ENCODE measurements at regions not wholly inside any gene's neighbourhood (a gene's known extent, or its start where the extent isn't known, plus 50 kb on each side); places are given as distances from the start of the nearest gene placed in this dataset.

DNA sequence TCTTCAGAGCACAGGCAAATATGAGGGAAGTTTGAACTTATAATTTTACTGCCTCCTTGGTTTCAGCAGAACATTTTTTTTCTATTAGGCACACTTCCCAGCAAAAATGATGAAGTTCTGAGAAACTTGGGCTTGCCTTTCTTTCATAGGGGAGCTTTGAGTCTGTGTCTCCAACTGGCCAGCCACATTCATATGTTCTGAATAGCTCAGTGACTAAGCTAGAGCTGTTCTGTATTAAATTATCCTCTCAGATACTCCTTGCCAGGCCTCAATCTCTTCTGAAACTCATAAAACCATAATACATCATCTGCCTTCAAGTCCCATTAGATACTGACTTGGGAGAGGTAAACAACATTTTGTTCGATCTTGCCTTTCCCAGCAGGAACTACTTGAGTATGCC, 476.5 kb downstream of the GPAM start:
- TF ChIP-seq FOS (IDR thresholded peaks at IDR 0.05; ENCODE audit: low read depth, low read length) = no peak
- no peak for TF ChIP-seq SMC3 (IDR thresholded peaks at IDR 0.05; ENCODE audit: low read depth, low read length)
- DNase-seq = no peak
- Histone ChIP-seq H2AFZ (replicated peaks; ENCODE audit: low read length, poor library complexity) (no peak overlapping the region), H3K23ac (ENCODE audit: low read depth, low read length) (no peak overlapping the region), H2BK15ac (ENCODE audit: low read depth, low read length) (no peak overlapping the region), H3K27me3 (ENCODE audit: control insufficient read depth, insufficient read depth, low read length) (no peaks in the 10 kb centered on the region), H3K14ac (replicated peaks; ENCODE audit: low read depth, low read length) (no peak overlapping the region), H2AK5ac (ENCODE audit: low read depth, low read length) (no peak overlapping the region), H3K9me1 (ENCODE audit: insufficient read depth, low read length) (no peaks in the 10 kb centered on the region), H4K5ac (ENCODE audit: low read depth, low read length) (no peak overlapping the region), H3K4me3 (ENCODE audit: insufficient read depth, low read depth, low read length) (no peak overlapping the region), H3K27ac (ENCODE audit: insufficient read depth, low read length) (no peak overlapping the region), H4K20me1 (ENCODE audit: insufficient read depth, low read length) (no peaks in the 10 kb centered on the region), H2BK120ac (ENCODE audit: low read depth, low read length) (no peak overlapping the region), H2BK5ac (ENCODE audit: low read depth, low read length, poor library complexity, severe bottlenecking) (no peak overlapping the region), H4K8ac (ENCODE audit: low read depth in 2 of 2, low read length in 2 of 2) (no peak overlapping the region), H2BK20ac (ENCODE audit: low read depth, low read length) (no peak overlapping the region), H3K56ac (ENCODE audit: extremely low read depth, insufficient read depth, low read length) (no peak overlapping the region), H3K4ac (ENCODE audit: low read depth, low read length) (no peak overlapping the region), H3K36me3 (ENCODE audit: control insufficient read depth, insufficient read depth, low read length) (no peaks in the 10 kb centered on the region), H2AK9ac (replicated peaks; ENCODE audit: low read depth, low read length, poor library complexity) (no peak overlapping the region), H3K4me2 (ENCODE audit: low read depth, low read length) (no peak overlapping the region), H3K18ac (ENCODE audit: low read depth, low read length) (no peak overlapping the region), H3K4me1 (ENCODE audit: control insufficient read depth, insufficient read depth, low read length) (no peaks in the 10 kb centered on the region), H3K9me3 (ENCODE audit: control insufficient read depth, insufficient read depth, low read length) (peaks cover 6% of the 10 kb centered on the region), H4K91ac (ENCODE audit: insufficient read depth, low read depth, low read length) (no peak overlapping the region), H3K79me1 (ENCODE audit: low read depth in 1 of 2, low read length in 2 of 2) (no peaks in the 10 kb centered on the region), H3K9ac (ENCODE audit: low read depth, low read length) (no peak overlapping the region)
- dilution Hi-C loops (cut with HindIII; ENCODE audit: low sequenced_read_pairs, unreplicated experiment) = no loop called here
- intact Hi-C loops (cut with micrococcal nuclease) = no loop called here
- WGBS, 2 experiments (ENCODE audit: extremely low coverage in 2 of 2, insufficient read length in 1 of 2) = no CpG with 5 or more reads among the region's 1 CpG
- no peak for ATAC-seq (ENCODE audit: low read depth)
- POLR2A ChIA-PET (ENCODE audit: unreplicated experiment) = no interaction called here
- in situ Hi-C loops (cut with MboI; ENCODE audit: low sequenced_read_pairs) = no loop called here
- BruUV-seq (replicated peaks) = no TSS peak
- CTCF ChIA-PET = no interaction called here
